ENCODE measurements at regions not wholly inside any gene's neighbourhood (a gene's known extent, or its start where the extent isn't known, plus 50 kb on each side); places are given as distances from the start of the nearest gene placed in this dataset.
"Not testable (repeated sequence)": the region's sequence is repeated elsewhere in the genome, so short reads cannot be mapped to it uniquely, and the experiment has no call there.

DNA sequence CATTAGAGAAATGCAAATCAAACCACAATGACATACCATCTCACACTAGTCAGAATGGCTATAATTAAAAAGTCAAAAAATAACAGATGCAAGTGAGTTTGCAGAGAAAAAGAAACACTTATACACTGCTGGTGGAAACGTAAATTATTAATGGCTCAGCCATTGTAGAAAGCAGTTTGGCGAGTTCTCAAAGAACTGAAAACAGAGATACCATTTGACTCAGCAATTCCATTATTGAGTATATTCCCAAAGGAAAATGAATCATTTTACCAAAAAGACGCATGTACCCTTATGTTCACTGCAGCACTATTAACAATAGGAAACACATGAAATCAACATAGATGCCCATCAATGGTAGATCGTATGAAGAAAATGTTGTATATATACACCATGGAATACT is 75.0 kb downstream of the NAA11 start:
- TF ChIP-seq, protein P1, sequence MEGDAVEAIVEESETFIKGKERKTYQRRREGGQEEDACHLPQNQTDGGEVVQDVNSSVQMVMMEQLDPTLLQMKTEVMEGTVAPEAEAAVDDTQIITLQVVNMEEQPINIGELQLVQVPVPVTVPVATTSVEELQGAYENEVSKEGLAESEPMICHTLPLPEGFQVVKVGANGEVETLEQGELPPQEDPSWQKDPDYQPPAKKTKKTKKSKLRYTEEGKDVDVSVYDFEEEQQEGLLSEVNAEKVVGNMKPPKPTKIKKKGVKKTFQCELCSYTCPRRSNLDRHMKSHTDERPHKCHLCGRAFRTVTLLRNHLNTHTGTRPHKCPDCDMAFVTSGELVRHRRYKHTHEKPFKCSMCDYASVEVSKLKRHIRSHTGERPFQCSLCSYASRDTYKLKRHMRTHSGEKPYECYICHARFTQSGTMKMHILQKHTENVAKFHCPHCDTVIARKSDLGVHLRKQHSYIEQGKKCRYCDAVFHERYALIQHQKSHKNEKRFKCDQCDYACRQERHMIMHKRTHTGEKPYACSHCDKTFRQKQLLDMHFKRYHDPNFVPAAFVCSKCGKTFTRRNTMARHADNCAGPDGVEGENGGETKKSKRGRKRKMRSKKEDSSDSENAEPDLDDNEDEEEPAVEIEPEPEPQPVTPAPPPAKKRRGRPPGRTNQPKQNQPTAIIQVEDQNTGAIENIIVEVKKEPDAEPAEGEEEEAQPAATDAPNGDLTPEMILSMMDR (IDR thresholded peaks at IDR 0.05; ENCODE audit: insufficient read depth, missing control alignments): no peak
- FAIRE-seq (no peak), DNase-seq (ENCODE audit: insufficient read length, low spot score) (no peak)

DNA sequence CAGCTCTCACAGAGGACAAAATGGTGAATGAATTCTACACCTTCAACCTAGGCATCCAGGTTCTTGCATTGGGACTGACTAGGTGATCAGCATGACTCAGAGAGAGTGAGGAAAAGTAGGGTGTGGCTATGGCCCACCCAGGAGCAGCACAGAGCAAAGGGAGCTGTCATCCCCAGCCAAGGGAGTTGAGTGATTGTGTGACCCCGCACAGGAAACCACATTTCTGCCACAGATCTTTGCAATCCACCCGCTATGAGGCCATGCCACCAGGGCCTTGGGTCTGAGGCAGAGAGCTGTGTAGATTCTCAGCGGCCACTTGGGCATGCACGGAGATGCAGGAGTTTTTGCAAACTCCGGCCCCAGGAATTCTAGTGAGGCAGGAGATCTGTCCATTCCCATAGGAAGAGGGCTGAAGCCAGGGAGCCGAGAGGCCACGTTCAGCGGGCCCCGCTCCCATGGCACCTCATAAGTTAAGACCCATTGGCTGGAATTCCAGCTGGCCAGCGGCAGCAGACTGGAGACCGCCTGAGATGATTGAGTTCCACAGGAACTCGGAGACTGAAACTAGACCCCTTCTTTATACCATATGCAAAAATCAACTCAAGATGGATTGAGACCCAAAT is 75.9 kb downstream of the NAA11 start:
- no peak for FAIRE-seq
- TF ChIP-seq, protein P1 (IDR thresholded peaks at IDR 0.05; ENCODE audit: insufficient read depth, missing control alignments): no peak
- DNase-seq (ENCODE audit: insufficient read length, low spot score): no peak

DNA sequence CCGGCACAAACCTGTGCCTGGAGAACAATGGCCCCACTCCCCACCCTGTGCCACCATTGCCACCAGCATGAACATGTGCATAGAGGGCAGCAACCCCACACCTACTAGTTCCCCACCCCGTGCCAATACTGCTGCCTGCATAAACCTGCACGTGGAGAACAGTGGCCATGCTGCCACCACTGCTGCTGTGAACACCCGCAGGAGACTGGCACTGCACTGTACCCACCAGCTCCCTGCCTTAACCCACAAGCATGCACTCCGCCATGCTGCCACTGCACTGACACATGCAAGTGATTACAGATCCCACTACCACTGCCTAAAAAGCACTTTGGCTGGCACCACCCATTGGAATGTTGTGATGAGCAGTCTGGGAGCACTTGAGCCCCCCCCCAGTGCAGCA is 77.3 kb downstream of the NAA11 start:
- FAIRE-seq (no peak), DNase-seq (ENCODE audit: insufficient read length, low spot score) (no peak)
- TF ChIP-seq, protein P1 (IDR thresholded peaks at IDR 0.05; ENCODE audit: insufficient read depth, missing control alignments): no peak

DNA sequence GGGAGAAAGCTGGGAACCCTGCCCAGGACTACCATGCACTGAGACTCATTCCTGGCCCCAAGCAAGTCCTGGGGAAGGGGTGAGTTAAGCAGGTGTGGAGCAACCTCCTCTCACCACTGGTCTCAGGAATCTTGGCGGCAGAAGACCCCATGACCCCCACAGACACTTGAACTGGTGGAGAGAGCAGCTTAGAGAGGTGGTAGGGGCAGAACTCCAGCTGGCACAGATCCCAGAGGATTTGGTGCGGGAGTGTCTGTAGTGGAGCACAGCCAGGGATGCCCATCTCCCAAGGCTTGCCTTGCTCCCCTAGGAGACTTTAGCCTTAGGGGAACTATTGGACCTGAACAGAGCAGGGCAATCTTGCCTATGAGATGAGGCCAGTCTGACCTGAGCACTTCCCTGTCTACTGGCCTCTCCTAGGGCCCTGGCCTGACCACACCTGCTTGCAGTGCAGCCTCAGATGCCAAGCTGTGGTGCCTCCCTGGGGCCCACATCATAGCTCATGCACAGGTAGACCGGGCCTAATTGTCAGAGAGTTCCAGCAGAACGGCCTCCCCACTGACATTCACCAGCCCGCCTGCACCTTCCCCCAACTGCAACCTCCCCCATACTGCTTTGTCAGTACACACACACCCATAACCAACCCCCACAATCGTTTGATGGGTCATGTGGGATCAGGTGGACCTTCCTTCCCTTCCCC is 78.0 kb downstream of the NAA11 start:
- DNase-seq (ENCODE audit: insufficient read length, low spot score) (no peak), FAIRE-seq (no peak)
- TF ChIP-seq, protein P1 (IDR thresholded peaks at IDR 0.05; ENCODE audit: insufficient read depth, missing control alignments): no peak

DNA sequence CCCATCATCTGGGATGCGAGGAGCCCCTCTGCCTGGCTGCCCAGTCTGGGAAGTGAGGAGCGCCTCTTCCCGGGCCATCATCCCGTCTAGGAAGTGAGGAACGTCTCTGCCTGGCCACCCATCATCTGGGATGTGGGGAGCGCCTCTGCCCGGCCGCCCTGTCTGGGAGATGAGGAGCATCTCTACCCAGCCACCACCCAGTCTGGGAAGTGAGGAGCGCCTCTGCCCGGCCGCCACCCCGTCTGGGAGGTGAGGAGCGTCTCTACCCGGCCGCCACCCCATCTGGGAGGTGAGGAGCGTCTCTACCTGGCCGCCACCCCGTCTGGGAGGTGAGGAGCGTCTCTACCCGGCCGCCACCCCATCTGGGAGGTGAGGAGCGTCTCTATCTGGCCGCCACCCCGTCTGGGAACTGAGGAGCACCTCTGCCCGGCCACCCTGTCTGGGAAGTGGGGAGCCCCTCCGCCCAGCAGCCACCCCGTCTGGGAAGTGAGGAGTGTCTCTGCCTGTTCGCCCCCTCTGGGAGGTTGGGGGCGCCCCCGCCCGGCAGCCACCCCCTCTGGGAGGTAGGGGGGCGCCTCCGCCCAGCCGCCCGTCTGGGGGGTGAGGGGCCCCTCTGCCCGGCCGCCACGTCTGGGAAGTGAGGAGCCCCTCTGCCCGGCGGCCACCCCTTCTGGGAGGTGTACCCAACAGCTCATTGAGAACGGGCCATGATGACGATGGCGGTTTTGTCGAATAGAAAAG is 80.5 kb downstream of the NAA11 start:
- not testable (repeated sequence) for FAIRE-seq; DNase-seq (ENCODE audit: insufficient read length, low spot score)

DNA sequence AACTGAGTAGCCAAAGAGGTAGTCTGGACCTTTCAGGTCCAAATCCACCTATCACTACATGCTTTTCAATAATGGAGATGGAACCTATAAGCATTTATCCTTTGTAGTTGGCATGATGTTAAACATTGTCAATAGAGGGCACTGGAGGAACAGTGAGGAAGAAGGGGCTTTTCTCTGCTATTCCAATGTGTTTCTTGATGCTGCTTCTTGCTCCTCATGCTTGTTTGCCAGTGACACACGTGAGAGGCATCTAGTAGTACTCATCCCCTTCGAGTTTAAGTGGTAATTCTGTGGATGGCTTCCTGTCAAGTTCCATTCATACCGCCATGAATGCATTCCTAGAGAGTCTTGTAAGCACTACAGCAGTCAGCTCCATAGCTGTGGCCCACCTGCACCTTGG is 84.0 kb downstream of the NAA11 start:
- TF ChIP-seq, protein P1 (IDR thresholded peaks at IDR 0.05; ENCODE audit: insufficient read depth, missing control alignments): no peak
- DNase-seq (ENCODE audit: insufficient read length, low spot score) (no peak), FAIRE-seq (peak; percentile 41)

DNA sequence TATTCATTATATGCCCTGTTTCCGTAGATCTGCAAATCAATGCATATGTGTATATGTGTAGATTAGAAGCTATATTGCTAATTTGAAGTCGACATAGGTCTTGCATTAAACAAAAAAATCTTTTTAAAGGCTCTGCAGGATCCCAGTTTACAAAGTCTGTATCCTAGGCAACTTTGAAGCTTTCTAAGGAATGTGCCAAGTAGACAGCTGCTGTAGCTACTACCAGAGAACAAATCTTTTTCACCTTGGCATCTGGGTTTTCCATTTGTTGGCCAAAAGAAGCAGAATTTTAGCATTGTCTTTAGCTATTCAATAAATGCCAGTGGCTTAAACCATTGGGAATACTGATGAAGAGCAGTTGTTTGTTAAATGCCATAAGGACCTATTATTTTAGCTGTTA is 88.0 kb downstream of the NAA11 start:
- TF ChIP-seq, protein P1 (IDR thresholded peaks at IDR 0.05; ENCODE audit: insufficient read depth, missing control alignments): no peak
- DNase-seq (ENCODE audit: insufficient read length, low spot score) (no peak), FAIRE-seq (no peak)

Data from D721Med (cell line).